HepG2 (cell line): ENCODE measurements at regions not wholly inside any gene's neighbourhood (a gene's known extent, or its start where the extent isn't known, plus 50 kb on each side); places are given as distances from the start of the nearest gene placed in this dataset.

Experiments used
- ATAC-seq: fragments of 200-7000 bp; cut with Tn5 transposase; 3 replicates; pipeline ENCODE4 v1.9.1; 2020; ENCODE audit warnings: mild to moderate bottlenecking, moderate library complexity
- BruUV-seq: library from RNA; stranded (reverse); fragments of 400-500 nt; replicated peaks from 2 replicates; lab custom pipeline; 2021; lab: Mats Ljungman, UMichigan
- CTCF ChIA-PET: fragments of 300-600 bp; formaldehyde crosslinking; extraction: SDS; loops from one replicate; lab custom pipeline; 2021; ENCODE audit warnings: low total read pairs, inconsistent platforms, low intra/inter-chr PET ratio; lab: Yijun Ruan, JAX
- POLR2A ChIA-PET: fragments of 350-600 bp; sonication (Branson Sonifier 250); formaldehyde crosslinking; loops from one replicate; lab custom pipeline; 2020; ENCODE audit warnings: antibody characterized with exemption, inconsistent platforms; lab: Yijun Ruan, JAX
- DNase-seq: peaks from one replicate; pipeline ENCODE4 v3.0.0-alpha.2; 2015; ENCODE audit warnings: low spot score
- FAIRE-seq: peaks from 3 replicates; lab custom pipeline; 2011; peaks lifted over from hg19 to GRCh38; lab: Jason Lieb, UNC
- H2AFZ ChIP-seq: one replicate; pipeline ENCODE4 v1.6.1; 2011; ENCODE audit warnings: low read length, inconsistent platforms
- H3K27ac ChIP-seq: fragments of 300-600 bp; 3 replicates; pipeline ENCODE4 v1.8.0; 2011; ENCODE audit warnings: mixed run types, mild to moderate bottlenecking, mixed read lengths, low read length, inconsistent platforms; ENCODE audit not compliant: insufficient read depth; ENCODE audit errors: extremely low read length
- H3K27me3 ChIP-seq, 2 experiments: fragments of 200-600 bp in 1 of 2; 2 replicates in 1 of 2; 3 replicates in 1 of 2; pipeline versions ENCODE4 v1.6.0 to v1.8.0; 2011; ENCODE audit warnings: low read length in 2 of 2, mild to moderate bottlenecking in 2 of 2, moderate library complexity in 2 of 2, inconsistent platforms in 1 of 2; ENCODE audit not compliant: insufficient read depth in 2 of 2, control insufficient read depth in 1 of 2
- H3K36me3 ChIP-seq, 2 experiments: fragments of 200-600 bp in 1 of 2; replicated peaks in 1 of 2; 2 replicates in 1 of 2; 3 replicates in 1 of 2; pipeline versions ENCODE4 v1.5.1 to v1.8.0; 2011; ENCODE audit warnings: low read length in 2 of 2, inconsistent platforms in 1 of 2; ENCODE audit not compliant: insufficient read depth in 2 of 2, control insufficient read depth in 1 of 2
- H3K4me1 ChIP-seq: 2 replicates; pipeline ENCODE4 v1.5.1; 2012; ENCODE audit warnings: low read length, inconsistent platforms; ENCODE audit not compliant: insufficient read depth
- H3K4me2 ChIP-seq: 2 replicates; pipeline ENCODE4 v1.6.0; 2011; ENCODE audit warnings: low read depth, low read length, inconsistent platforms
- H3K4me3 ChIP-seq, 3 experiments: fragments of 200-600 bp in 1 of 3; sonication (generic), shearing (Covaris generic) in 1 of 3; replicated peaks in 1 of 3; 2 replicates each; pipeline ENCODE4 v1.5.1; 2011 to 2016; ENCODE audit warnings: low read length in 3 of 3, inconsistent platforms in 2 of 3, low read depth in 2 of 3, mild to moderate bottlenecking in 2 of 3, control low read depth in 1 of 3, mixed read lengths in 1 of 3; ENCODE audit not compliant: insufficient read depth in 1 of 3
- H3K79me2 ChIP-seq: one replicate; pipeline ENCODE4 v1.6.1; 2011; ENCODE audit warnings: low read length, inconsistent platforms; ENCODE audit not compliant: insufficient read depth
- H3K9ac ChIP-seq: 2 replicates; pipeline ENCODE4 v1.6.0; 2011; ENCODE audit warnings: mild to moderate bottlenecking, low read depth, low read length, inconsistent platforms; ENCODE audit not compliant: insufficient read depth
- H3K9me3 ChIP-seq: 2 replicates; pipeline ENCODE4 v1.5.1; 2012; ENCODE audit warnings: mild to moderate bottlenecking, low read length
- H4K20me1 ChIP-seq: 2 replicates; pipeline ENCODE4 v1.6.0; 2011; ENCODE audit warnings: inconsistent platforms, mild to moderate bottlenecking, low read length, moderate library complexity; ENCODE audit not compliant: insufficient read depth
- ARNTL ChIP-seq: sonication (generic); formaldehyde crosslinking; IDR thresholded peaks from 2 replicates; pipeline ENCODE4 v1.4.0; 2020; ENCODE audit warnings: mild to moderate bottlenecking, missing genetic modification reagents
- MAFF ChIP-seq: IDR thresholded peaks from 2 replicates; pipeline ENCODE4 v1.6.1; 2011; ENCODE audit warnings: low read depth, low read length, improper control_type of control experiment
- MAFK ChIP-seq, 2 experiments: IDR thresholded peaks in 1 of 2; conservative IDR thresholded peaks in 1 of 2; 2 replicates each; pipeline ENCODE4 v1.6.1; 2011; ENCODE audit warnings: improper control_type of control experiment in 2 of 2, low read length in 2 of 2
- SNAPC4 ChIP-seq: sonication (generic); formaldehyde crosslinking; IDR thresholded peaks from 2 replicates; pipeline ENCODE4 v1.4.0; 2020; ENCODE audit warnings: mild to moderate bottlenecking, missing genetic modification reagents
- ZNF530 ChIP-seq: sonication (generic); formaldehyde crosslinking; IDR thresholded peaks from 2 replicates; pipeline ENCODE4 v1.5.0; 2020; ENCODE audit warnings: low read depth, mild to moderate bottlenecking, missing genetic modification reagents
- WGBS: methylation state at CpG from one replicate; pipeline ENCODE4 v1.1.6; 2017; ENCODE audit warnings: low lambda C conversion rate; 5-methylcytosine and 5-hydroxymethylcytosine counted together
- in situ Hi-C: cut with HindIII; loops from 2 replicates; pipeline ENCODE4 v1.10.0; 2017; ENCODE audit warnings: low pct_unique_long_range_greater_than_20kb; ENCODE audit not compliant: extremely low pct_ligation_motif_present
- intact Hi-C: fragments of 100-400 bp; cut with micrococcal nuclease; formaldehyde crosslinking; loops from one replicate; pipeline ENCODE4 v1.10.0; 2022; ENCODE audit not compliant: unreplicated experiment

- TF ChIP-seq MAFF: peak; percentile 73
- no peak for TF ChIP-seq ZNF530 (CRISPR knock-in tag)
- no peak for TF ChIP-seq SNAPC4 (CRISPR knock-in tag)
- TF ChIP-seq ARNTL: no peak
- TF ChIP-seq MAFK (conservative IDR thresholded peaks at IDR 0.05 in 1 of 2, IDR thresholded peaks at IDR 0.05 in 1 of 2; ENCODE audit: low read length in 2 of 2): peak; percentile 53 to 75; a peak in 3 of 4 replicates
- in situ Hi-C loops: no loop called here
- Histone ChIP-seq H2AFZ (no peak overlapping the region), H3K4me3 (no peak overlapping the region), H3K4me2 (no peak overlapping the region), H3K36me3 (no peaks in the 10 kb centered on the region), H4K20me1 (no peaks in the 10 kb centered on the region), H3K79me2 (no peaks in the 10 kb centered on the region), H3K27ac (no peak overlapping the region), H3K4me1 (peaks cover 12% of the 10 kb centered on the region), H3K9me3 (no peaks in the 10 kb centered on the region), H3K9ac (no peak overlapping the region), H3K27me3 (no peaks in the 10 kb centered on the region)
- CTCF ChIA-PET: no interaction called here
- BruUV-seq: no TSS peak
- POLR2A ChIA-PET: no interaction called here
- no peak for DNase-seq
- WGBS: 0% methylated on average over 1 of the region's 1 CpG
- ATAC-seq: no peak
- FAIRE-seq: no peak
- intact Hi-C loops: no loop called here
Measured at GRCh38 chr10:83986800-83987199, 152.5 kb upstream of the GHITM start.
